ENCODE measurements at regions not wholly inside any gene's neighbourhood (a gene's known extent, or its start where the extent isn't known, plus 50 kb on each side); places are given as distances from the start of the nearest gene placed in this dataset.
A peak's percentile ranks its signal among the peaks of the same experiment; 100 is the strongest.

DNA sequence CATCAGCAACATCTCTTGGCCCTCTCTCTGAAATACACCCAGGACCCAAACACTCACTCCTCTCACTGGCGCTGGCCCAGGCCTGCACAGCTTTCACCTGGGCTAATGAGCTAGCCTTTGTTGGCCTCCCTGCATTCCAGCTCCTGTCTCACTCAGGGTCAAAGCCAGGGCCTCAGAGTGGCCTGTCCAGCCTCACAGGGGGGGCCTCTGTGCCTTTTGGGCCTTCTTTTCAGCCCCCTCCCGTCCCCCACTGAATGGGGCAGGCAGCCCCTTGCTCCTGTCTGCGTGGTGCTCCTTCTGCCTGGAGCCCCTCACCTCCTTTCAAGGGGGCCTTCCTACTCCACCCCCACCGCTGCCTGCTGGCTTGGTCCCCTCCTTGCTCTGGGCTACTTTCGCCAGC is 59.0 kb upstream of the PRR23E start:
- DNase-seq (ENCODE audit: low read depth in 4 of 4, low spot score in 1 of 4) = no peak

GRCh38 chr3:127134466-127134865 is 58.5 kb upstream of the PRR23E start:
- no peak for DNase-seq (ENCODE audit: low read depth in 4 of 4, low spot score in 1 of 4)

DNA sequence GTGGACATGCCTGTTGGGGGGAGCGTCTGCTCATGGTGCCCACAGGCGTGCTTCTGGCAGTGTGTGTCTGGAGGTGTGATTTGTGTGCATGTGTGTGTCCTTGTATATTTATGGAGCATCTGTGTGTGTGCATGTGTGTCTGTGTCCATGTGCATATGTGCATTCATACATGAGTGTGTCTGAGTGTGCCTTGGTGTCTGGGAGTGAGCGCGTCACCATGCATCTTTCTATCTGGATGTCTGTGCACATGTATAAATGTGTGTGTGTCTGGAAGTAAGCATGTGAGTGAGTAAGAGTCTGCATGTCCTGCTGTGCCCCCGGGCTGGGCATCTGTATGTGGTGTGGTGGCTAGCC is 58.1 kb upstream of the PRR23E start:
- no peak for DNase-seq (ENCODE audit: low read depth in 4 of 4, low spot score in 1 of 4)

DNA sequence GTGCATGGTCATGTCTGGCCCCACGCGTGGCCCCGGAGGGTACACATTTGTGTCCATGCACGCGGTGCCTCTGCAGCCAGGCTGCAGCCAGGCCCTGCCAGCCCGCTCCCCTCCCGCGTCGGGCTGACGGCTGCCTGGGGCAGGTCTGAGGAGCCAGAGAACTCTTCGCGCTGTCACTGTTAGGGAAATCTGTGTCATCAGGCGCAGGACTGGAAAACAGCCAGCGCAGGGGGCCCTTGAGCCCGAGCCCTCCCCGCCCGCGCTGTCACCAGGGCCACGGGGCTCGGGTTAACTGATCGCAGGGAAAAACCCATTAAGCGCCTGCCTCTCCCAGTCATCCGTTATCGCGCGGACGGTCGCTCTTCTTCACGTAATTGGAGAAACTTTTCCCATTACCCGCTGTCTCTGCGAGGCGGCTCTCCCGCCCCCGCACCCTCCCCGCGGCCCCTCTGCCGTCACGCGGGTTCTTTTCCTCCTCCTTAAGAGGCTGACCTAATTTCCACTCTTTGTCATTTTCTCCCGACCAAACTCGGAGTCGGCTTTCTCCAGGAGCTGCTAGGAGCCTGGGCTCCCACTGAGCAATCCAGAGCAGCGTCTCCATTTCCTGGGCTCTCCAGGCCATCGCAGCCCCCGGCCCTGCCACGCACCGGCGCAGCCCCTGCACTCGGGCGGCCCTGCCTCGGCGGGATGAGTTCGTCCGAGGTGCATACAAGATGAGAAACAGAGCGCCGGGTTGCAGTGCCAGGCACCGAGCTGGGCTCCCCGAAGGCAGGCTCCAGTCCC is 57.5 kb upstream of the PRR23E start:
- peak in 1 of 4 experiments; percentile 12 for DNase-seq (ENCODE audit: low read depth in 4 of 4, low spot score in 1 of 4)

- no peak for DNase-seq (ENCODE audit: low read depth in 4 of 4, low spot score in 1 of 4)
Measured at GRCh38 chr3:127136024-127136600, 56.8 kb upstream of the PRR23E start.

DNA sequence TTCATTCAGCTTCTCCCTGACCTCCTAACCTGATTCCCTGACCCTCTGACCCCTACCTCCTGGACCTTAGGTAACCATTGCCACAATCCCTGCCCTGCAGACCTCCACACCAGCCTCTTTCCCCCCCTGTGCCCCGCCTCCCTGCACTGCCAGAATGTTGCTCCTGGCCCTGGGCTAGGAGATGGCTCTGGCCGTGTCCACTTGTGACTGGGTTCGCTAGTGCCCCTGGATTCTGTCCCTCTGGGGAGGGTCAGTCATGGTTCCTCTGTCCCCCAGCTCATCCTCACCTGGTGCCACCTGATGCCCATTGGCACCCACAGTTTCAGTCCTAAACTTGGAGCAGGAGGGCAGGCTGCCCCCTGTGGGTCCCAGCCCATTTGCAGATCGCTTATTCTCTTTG is 56.2 kb upstream of the PRR23E start:
- DNase-seq (ENCODE audit: low read depth in 4 of 4, low spot score in 1 of 4) = no peak

GRCh38 chr3:127137113-127137512 is 55.8 kb upstream of the PRR23E start:
- DNase-seq (ENCODE audit: low read depth in 4 of 4, low spot score in 1 of 4) = no peak

- DNase-seq (ENCODE audit: low read depth in 4 of 4, low spot score in 1 of 4) = no peak
Measured at GRCh38 chr3:127137757-127138536, 55.0 kb upstream of the PRR23E start.

DNA sequence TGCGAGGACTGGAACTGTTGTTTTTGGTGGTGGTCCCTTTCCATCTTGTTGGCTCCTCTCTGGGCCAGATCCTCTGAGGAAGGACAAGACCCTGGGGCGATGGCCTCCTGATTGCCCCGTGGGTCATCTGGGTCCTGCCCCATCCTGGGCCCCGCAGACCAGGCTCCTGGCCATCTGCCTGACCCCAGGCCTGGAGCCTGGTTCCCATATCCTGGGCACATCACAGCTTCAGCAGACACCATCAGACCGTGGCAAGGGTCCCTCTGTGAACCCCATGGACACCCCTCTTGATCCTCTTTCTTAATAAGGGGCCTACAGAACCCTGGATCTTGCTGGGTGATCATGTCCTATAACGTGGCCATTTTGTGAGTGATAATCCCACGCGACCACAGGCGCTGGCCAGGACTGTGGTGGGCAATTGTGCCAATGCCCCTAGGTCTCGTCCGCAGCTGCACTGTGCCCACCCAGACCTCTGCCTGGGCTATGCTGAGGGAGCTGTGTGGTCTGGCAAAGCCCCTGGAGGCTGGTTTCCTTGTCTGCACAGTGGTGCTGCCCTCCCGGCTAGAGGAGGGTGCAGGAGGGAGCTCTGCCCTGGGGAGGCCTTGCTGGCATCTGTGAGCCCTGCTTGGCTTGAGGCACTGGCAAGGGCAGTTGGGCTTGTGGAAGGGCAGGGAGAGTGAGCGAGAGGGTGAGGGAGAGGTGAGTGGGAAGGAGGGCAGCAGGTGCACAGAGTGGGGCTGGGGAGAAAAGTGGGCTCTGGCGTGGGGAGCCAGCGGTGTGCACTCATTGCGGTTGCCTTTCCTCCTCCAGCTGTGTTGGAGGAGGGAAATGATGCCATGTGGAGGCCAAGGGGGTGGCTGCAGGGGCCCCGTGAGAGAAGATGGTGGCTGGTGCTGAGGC is 53.1 kb upstream of the PRR23E start:
- no peak for DNase-seq (ENCODE audit: low read depth in 4 of 4, low spot score in 1 of 4)

DNA sequence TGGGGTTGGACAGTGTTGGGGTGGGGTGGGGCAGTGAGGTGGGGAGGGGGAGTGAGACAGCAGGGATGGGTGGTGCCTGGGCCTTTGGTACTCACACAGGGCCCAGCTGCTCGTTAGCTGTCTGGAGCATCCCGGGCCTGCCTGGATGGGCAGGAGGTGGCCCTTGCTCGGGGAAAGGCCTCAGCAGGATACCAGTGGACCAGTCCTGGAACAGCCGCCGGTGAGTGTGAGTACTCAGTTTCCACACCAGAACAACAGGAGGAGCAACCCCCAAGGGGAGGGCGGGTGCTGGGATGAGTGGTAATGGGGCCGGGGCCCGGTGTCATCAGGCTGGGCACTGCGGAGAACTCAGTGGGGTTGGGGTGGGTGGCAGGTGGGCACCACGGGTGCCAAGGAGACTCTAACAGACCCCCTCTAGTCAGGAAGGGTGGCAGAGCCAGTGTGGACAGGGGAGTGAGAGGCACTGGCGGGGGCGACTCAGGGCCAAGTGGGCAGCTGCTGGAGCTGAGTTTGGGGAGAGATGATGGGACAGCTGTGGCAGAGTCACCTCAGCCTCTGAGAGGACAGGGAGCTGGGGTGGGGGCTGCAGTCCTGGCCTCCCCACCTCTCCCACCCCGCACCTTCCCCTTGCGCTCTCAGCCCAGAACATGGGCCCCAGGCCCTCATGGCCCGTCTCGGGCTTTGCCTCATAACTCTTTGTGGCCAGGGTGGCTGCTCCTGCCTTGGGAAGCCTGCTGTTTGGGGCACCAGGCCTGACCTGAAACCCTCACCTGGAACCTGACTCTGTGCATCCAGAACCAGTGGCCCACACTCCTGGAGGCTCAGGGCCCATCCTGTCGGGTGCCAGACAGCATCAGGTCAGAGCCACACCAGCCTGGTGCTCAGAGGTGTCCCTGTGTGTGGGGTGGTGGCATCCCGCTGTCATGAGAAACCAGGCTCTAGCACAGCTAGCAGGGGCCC is 52.1 kb upstream of the PRR23E start:
- no peak for DNase-seq (ENCODE audit: low read depth in 4 of 4, low spot score in 1 of 4)

- DNase-seq (ENCODE audit: low read depth in 4 of 4, low spot score in 1 of 4) = no peak
Measured at GRCh38 chr3:127141921-127142730, 50.8 kb upstream of the PRR23E start.
